GM21723 (cell line): ENCODE measurements at regions not wholly inside any gene's neighbourhood (a gene's known extent, or its start where the extent isn't known, plus 50 kb on each side); places are given as distances from the start of the nearest gene placed in this dataset.

Experiments
- ATAC-seq: cut with Tn5 transposase; IDR thresholded peaks from one replicate; pipeline ENCODE4 v1.9.1; 2021; ENCODE audit warnings: mild to moderate bottlenecking, moderate library complexity; ENCODE audit not compliant: unreplicated experiment

- ATAC-seq: no peak
These were observed 124.6 kb upstream of the SLC10A2 start for GRCh38 chr13:103190841-103191240.

- ATAC-seq: peak; percentile 49
These were observed 122.6 kb upstream of the SLC10A2 start for GRCh38 chr13:103188713-103189326.

- no peak for ATAC-seq
These were observed 121.5 kb upstream of the SLC10A2 start for GRCh38 chr13:103187721-103188156.

GRCh38 chr13:103184413-103184812 is 118.2 kb upstream of the SLC10A2 start:
- ATAC-seq: peak; percentile 54

GRCh38 chr13:103178986-103179943 is 113.0 kb upstream of the SLC10A2 start:
- ATAC-seq: no peak

GRCh38 chr13:103174966-103175365 is 108.7 kb upstream of the SLC10A2 start:
- ATAC-seq: no peak

- no peak for ATAC-seq
These were observed 102.8 kb upstream of the SLC10A2 start for GRCh38 chr13:103168901-103169508.

GRCh38 chr13:103164251-103164650 is 98.0 kb upstream of the SLC10A2 start:
- ATAC-seq: no peak

GRCh38 chr13:103161476-103161875 is 95.3 kb upstream of the SLC10A2 start:
- ATAC-seq: no peak

- no peak for ATAC-seq
These were observed 91.4 kb upstream of the SLC10A2 start for GRCh38 chr13:103157434-103158145.

- no peak for ATAC-seq
These were observed 90.8 kb upstream of the SLC10A2 start for GRCh38 chr13:103157016-103157415.

- ATAC-seq: no peak
These were observed 90.3 kb upstream of the SLC10A2 start for GRCh38 chr13:103156346-103156998.

- ATAC-seq: no peak
These were observed 87.2 kb upstream of the SLC10A2 start for GRCh38 chr13:103153466-103153865.

- ATAC-seq: no peak
These were observed 81.7 kb upstream of the SLC10A2 start for GRCh38 chr13:103147961-103148360.

- ATAC-seq: no peak
These were observed 79.2 kb upstream of the SLC10A2 start for GRCh38 chr13:103145442-103145841.

- ATAC-seq: no peak
These were observed 77.2 kb upstream of the SLC10A2 start for GRCh38 chr13:103143432-103143831.

GRCh38 chr13:103142151-103142550 is 75.9 kb upstream of the SLC10A2 start:
- ATAC-seq: no peak

GRCh38 chr13:103140001-103140671 is 73.9 kb upstream of the SLC10A2 start:
- peak; percentile 98 for ATAC-seq

GRCh38 chr13:103134271-103134670 is 68.1 kb upstream of the SLC10A2 start:
- no peak for ATAC-seq

GRCh38 chr13:103133556-103133955 is 67.3 kb upstream of the SLC10A2 start:
- no peak for ATAC-seq
